ENCODE measurements at regions not wholly inside any gene's neighbourhood (a gene's known extent, or its start where the extent isn't known, plus 50 kb on each side); places are given as distances from the start of the nearest gene placed in this dataset.

DNA sequence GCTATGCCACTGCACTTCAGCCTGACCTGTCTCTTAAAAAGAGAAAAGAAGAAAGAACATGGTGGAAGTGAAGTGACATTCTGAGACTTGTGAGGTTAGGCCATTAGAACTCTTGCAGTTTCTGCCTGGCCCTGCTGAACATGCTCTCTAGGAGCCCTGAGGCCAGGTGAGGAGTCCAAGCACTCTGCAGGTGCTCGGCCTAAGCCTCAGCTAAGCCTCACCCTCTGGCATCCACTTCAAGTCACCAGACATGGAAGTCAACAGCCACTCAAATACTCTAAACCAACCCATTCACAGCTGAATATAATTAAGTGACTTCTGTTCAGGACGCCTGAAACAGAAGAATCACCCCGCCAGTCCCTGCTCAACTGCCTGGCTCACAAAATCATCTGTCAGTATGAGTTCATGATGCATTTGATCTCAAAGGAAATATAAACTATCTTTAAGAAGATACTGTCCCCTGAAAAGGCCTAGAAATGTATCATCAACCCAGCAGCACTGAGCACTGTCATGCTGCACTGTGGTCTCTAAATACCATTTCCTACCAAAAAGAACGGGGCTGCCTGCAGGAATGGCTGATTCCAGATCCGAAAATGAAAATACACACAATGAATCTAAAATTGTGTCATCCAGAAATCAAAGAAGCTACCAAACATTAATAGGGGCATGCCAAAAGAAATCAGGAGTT lies 118.8 kb downstream of the PSMG1 start:
- H3K4me3 ChIP-seq (ENCODE audit: low read length) = no peak overlapping the region
- H3F3A ChIP-seq (ENCODE audit: control insufficient read depth, insufficient read depth) = no peaks in the 10 kb centered on the region
- H3K9me2 ChIP-seq (replicated peaks; ENCODE audit: control insufficient read depth, low read length) = no peaks in the 10 kb centered on the region
- H3K4me1 ChIP-seq (ENCODE audit: control insufficient read depth, low read length) = no peaks in the 10 kb centered on the region
- no peaks in the 10 kb centered on the region for H3K36me3 ChIP-seq (ENCODE audit: control insufficient read depth, low read length)
- TF ChIP-seq, protein P1, sequence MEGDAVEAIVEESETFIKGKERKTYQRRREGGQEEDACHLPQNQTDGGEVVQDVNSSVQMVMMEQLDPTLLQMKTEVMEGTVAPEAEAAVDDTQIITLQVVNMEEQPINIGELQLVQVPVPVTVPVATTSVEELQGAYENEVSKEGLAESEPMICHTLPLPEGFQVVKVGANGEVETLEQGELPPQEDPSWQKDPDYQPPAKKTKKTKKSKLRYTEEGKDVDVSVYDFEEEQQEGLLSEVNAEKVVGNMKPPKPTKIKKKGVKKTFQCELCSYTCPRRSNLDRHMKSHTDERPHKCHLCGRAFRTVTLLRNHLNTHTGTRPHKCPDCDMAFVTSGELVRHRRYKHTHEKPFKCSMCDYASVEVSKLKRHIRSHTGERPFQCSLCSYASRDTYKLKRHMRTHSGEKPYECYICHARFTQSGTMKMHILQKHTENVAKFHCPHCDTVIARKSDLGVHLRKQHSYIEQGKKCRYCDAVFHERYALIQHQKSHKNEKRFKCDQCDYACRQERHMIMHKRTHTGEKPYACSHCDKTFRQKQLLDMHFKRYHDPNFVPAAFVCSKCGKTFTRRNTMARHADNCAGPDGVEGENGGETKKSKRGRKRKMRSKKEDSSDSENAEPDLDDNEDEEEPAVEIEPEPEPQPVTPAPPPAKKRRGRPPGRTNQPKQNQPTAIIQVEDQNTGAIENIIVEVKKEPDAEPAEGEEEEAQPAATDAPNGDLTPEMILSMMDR (IDR thresholded peaks at IDR 0.05; ENCODE audit: low read depth, low read length, poor library complexity, severe bottlenecking) = no peak
- no peak for TF ChIP-seq EZH2phosphoT487 (IDR thresholded peaks at IDR 0.05; ENCODE audit: borderline replicate concordance, low read length)
- no peaks in the 10 kb centered on the region for H3K79me2 ChIP-seq (ENCODE audit: control insufficient read depth, low read length)
- no peaks in the 10 kb centered on the region for H3K27me3 ChIP-seq (ENCODE audit: control insufficient read depth, low read length)
- H3K4me2 ChIP-seq (ENCODE audit: low read length) = no peak overlapping the region
- H3K27ac ChIP-seq (ENCODE audit: low read depth, low read length) = no peak overlapping the region
- no peaks in the 10 kb centered on the region for H3K9me3 ChIP-seq (ENCODE audit: control insufficient read depth, insufficient read depth, low read length)
- H4K20me1 ChIP-seq (ENCODE audit: control insufficient read depth, insufficient read depth, low read depth, low read length) = no peaks in the 10 kb centered on the region

DNA sequence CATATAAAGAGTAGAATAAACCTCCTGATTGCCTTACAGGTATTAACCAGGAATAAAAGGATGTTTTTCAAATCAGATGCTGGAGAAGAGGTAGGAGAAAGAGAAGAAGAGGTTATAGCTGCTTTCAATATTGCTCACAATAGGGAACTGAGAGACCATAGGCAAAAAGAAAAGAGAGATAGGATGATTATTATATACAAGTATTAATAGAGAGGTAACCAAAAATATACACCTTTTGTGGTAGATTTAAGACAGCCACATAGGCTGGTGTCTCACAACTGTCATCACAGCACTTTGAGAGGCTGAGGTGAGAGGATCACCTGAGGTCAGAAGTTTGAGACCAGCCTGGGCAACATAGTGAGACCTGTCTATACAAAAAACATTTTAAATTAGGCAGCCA lies 119.7 kb downstream of the PSMG1 start:
- H3K27me3 ChIP-seq (ENCODE audit: control insufficient read depth, low read length) = no peaks in the 10 kb centered on the region
- no peak overlapping the region for H3K4me2 ChIP-seq (ENCODE audit: low read length)
- H3K79me2 ChIP-seq (ENCODE audit: control insufficient read depth, low read length) = no peaks in the 10 kb centered on the region
- TF ChIP-seq, protein P1 (IDR thresholded peaks at IDR 0.05; ENCODE audit: low read depth, low read length, poor library complexity, severe bottlenecking) = no peak
- no peak for TF ChIP-seq EZH2phosphoT487 (IDR thresholded peaks at IDR 0.05; ENCODE audit: borderline replicate concordance, low read length)
- H3K4me3 ChIP-seq (ENCODE audit: low read length) = no peak overlapping the region
- H3F3A ChIP-seq (ENCODE audit: control insufficient read depth, insufficient read depth) = no peaks in the 10 kb centered on the region
- no peaks in the 10 kb centered on the region for H3K9me2 ChIP-seq (replicated peaks; ENCODE audit: control insufficient read depth, low read length)
- H3K27ac ChIP-seq (ENCODE audit: low read depth, low read length) = no peak overlapping the region
- no peaks in the 10 kb centered on the region for H3K9me3 ChIP-seq (ENCODE audit: control insufficient read depth, insufficient read depth, low read length)
- H4K20me1 ChIP-seq (ENCODE audit: control insufficient read depth, insufficient read depth, low read depth, low read length) = no peaks in the 10 kb centered on the region
- no peaks in the 10 kb centered on the region for H3K36me3 ChIP-seq (ENCODE audit: control insufficient read depth, low read length)
- H3K4me1 ChIP-seq (ENCODE audit: control insufficient read depth, low read length) = no peaks in the 10 kb centered on the region

DNA sequence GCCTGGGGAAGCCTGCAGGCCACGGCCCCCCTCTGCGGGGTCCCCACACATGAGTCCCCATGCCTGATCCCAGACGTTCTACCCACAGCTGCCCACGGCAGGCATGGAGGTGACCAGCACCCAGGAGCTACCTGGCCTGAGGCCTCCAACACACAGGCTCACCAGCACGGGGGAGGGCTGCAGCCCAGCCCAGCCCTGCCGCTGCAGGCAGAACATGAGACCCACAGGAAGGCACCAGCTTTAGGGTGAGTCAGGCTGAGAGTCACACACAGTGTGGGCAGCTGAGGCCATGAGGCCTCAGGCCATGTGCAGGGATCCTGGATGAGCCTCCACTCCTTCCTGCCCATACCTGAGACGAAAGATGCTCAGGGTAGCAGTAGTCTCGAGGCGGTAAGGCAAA lies 121.1 kb downstream of the PSMG1 start:
- Histone ChIP-seq H3K4me2 (ENCODE audit: low read length) (no peak overlapping the region), H3K9me3 (ENCODE audit: control insufficient read depth, insufficient read depth, low read length) (no peaks in the 10 kb centered on the region)

More for the DNA sequence above, 121.1 kb downstream of the PSMG1 start:
- Histone ChIP-seq H3K4me1 (ENCODE audit: control insufficient read depth, low read length) (no peaks in the 10 kb centered on the region), H3K27ac (ENCODE audit: low read depth, low read length) (no peak overlapping the region), H3F3A (ENCODE audit: control insufficient read depth, insufficient read depth) (no peaks in the 10 kb centered on the region), H3K36me3 (ENCODE audit: control insufficient read depth, low read length) (no peaks in the 10 kb centered on the region), H3K79me2 (ENCODE audit: control insufficient read depth, low read length) (no peaks in the 10 kb centered on the region), H3K27me3 (ENCODE audit: control insufficient read depth, low read length) (peaks cover under 1% of the 10 kb centered on the region; the same call in 1 of the 2 replicates), H4K20me1 (ENCODE audit: control insufficient read depth, insufficient read depth, low read depth, low read length) (no peaks in the 10 kb centered on the region), H3K9me2 (replicated peaks; ENCODE audit: control insufficient read depth, low read length) (no peaks in the 10 kb centered on the region), H3K4me3 (ENCODE audit: low read length) (no peak overlapping the region)
- TF ChIP-seq, protein P1 (IDR thresholded peaks at IDR 0.05; ENCODE audit: low read depth, low read length, poor library complexity, severe bottlenecking) = no peak
- TF ChIP-seq EZH2phosphoT487 (IDR thresholded peaks at IDR 0.05; ENCODE audit: borderline replicate concordance, low read length) = no peak
